Immature natural killer cell (primary cell): ENCODE measurements at regions not wholly inside any gene's neighbourhood (a gene's known extent, or its start where the extent isn't known, plus 50 kb on each side); places are given as distances from the start of the nearest gene placed in this dataset.

Experiments used
- DNase-seq, 3 donors: peaks; one replicate each; pipeline ENCODE4 v3.0.0; 2022; ENCODE audit warnings: mixed read lengths in 1 of 3
- H3K27ac Mint-ChIP-seq, 6 donors: one replicate each; pipeline ENCODE4 v1.8.0; 2020; ENCODE audit warnings: mixed read lengths in 6 of 6, mild to moderate bottlenecking in 5 of 6, inconsistent platforms in 4 of 6, moderate library complexity in 3 of 6
- H3K27me3 Mint-ChIP-seq, 3 donors: one replicate each; pipeline ENCODE4 v1.8.0; 2020 to 2021; ENCODE audit warnings: low read depth in 3 of 3, mild to moderate bottlenecking in 3 of 3, mixed read lengths in 3 of 3, moderate library complexity in 3 of 3, inconsistent platforms in 1 of 3
- H3K36me3 Mint-ChIP-seq, 3 donors: one replicate each; pipeline ENCODE4 v1.8.0; 2020; ENCODE audit warnings: mixed read lengths in 3 of 3, inconsistent platforms in 2 of 3, mild to moderate bottlenecking in 2 of 3
- H3K4me1 Mint-ChIP-seq, 2 donors: one replicate each; pipeline ENCODE4 v1.8.0; 2020; ENCODE audit warnings: inconsistent platforms in 2 of 2, mild to moderate bottlenecking in 2 of 2, mixed read lengths in 2 of 2, moderate library complexity in 1 of 2
- H3K4me3 Mint-ChIP-seq, 5 donors: one replicate each; pipeline ENCODE4 v1.8.0; 2020; ENCODE audit warnings: mild to moderate bottlenecking in 5 of 5, mixed read lengths in 5 of 5, inconsistent platforms in 3 of 5, moderate library complexity in 3 of 5
- H3K9me3 Mint-ChIP-seq, 6 donors: one replicate each; pipeline ENCODE4 v1.8.0; 2020; ENCODE audit warnings: mild to moderate bottlenecking in 6 of 6, mixed read lengths in 6 of 6, inconsistent platforms in 4 of 6, moderate library complexity in 3 of 6

GRCh38 chr1:55580845-55581332 is 365.7 kb upstream of the USP24 start:
- Mint-ChIP-seq H3K4me3 (no peak overlapping the region), H3K36me3 (no peaks in the 10 kb centered on the region), H3K9me3 (no peaks in the 10 kb centered on the region), H3K27me3 (peaks cover 5 to 9% (median 8%) of the 10 kb centered on the region in 3 donors), H3K27ac (no peak overlapping the region), H3K4me1 (no peaks in the 10 kb centered on the region)
- DNase-seq: no peak

- no peak for DNase-seq
- H3K4me1 Mint-ChIP-seq: peaks cover 0 to 3% of the 10 kb centered on the region in 2 donors
- no peak overlapping the region for H3K4me3 Mint-ChIP-seq
- peaks cover 2 to 10% (median 5%) of the 10 kb centered on the region in 3 donors for H3K27me3 Mint-ChIP-seq
- no peak overlapping the region for H3K27ac Mint-ChIP-seq
- H3K9me3 Mint-ChIP-seq: no peaks in the 10 kb centered on the region
- no peaks in the 10 kb centered on the region for H3K36me3 Mint-ChIP-seq
Observed at GRCh38 chr1:55579332-55580001, 364.3 kb upstream of the USP24 start.

- no peaks in the 10 kb centered on the region for H3K36me3 Mint-ChIP-seq
- peaks cover 2 to 10% (median 2%) of the 10 kb centered on the region in 3 donors for H3K27me3 Mint-ChIP-seq
- no peak overlapping the region for H3K27ac Mint-ChIP-seq
Observed at GRCh38 chr1:55578646-55579045, 363.5 kb upstream of the USP24 start.

GRCh38 chr1:55575571-55576279 is 360.6 kb upstream of the USP24 start:
- DNase-seq: no peak
- H3K27me3 Mint-ChIP-seq: peaks cover 2 to 8% (median 2%) of the 10 kb centered on the region in 3 donors
- no peaks in the 10 kb centered on the region for H3K9me3 Mint-ChIP-seq
- H3K4me1 Mint-ChIP-seq: peaks cover 0 to 3% of the 10 kb centered on the region in 2 donors
- no peaks in the 10 kb centered on the region for H3K36me3 Mint-ChIP-seq
- no peak overlapping the region for H3K27ac Mint-ChIP-seq
- H3K4me3 Mint-ChIP-seq: no peak overlapping the region

More at GRCh38 chr1:55578646-55579045, 363.5 kb upstream of the USP24 start:
- no peak for DNase-seq
- H3K9me3 Mint-ChIP-seq: no peaks in the 10 kb centered on the region
- peaks cover 0 to 3% of the 10 kb centered on the region in 2 donors for H3K4me1 Mint-ChIP-seq
- no peak overlapping the region for H3K4me3 Mint-ChIP-seq

GRCh38 chr1:55574691-55575225 is 359.6 kb upstream of the USP24 start:
- no peak overlapping the region for H3K4me3 Mint-ChIP-seq
- peaks cover 2 to 6% (median 3%) of the 10 kb centered on the region in 3 donors for H3K27me3 Mint-ChIP-seq

GRCh38 chr1:55572878-55573734 is 357.9 kb upstream of the USP24 start:
- Mint-ChIP-seq H3K27ac (no peak overlapping the region), H3K4me3 (no peak overlapping the region), H3K36me3 (no peaks in the 10 kb centered on the region), H3K27me3 (peaks cover 2 to 9% (median 2%) of the 10 kb centered on the region in 3 donors), H3K4me1 (peaks cover 0 to 3% of the 10 kb centered on the region in 2 donors), H3K9me3 (peaks cover 0 to 4% (median 0%) of the 10 kb centered on the region in 6 donors)
- DNase-seq: no peak

More at GRCh38 chr1:55574691-55575225, 359.6 kb upstream of the USP24 start:
- H3K27ac Mint-ChIP-seq: no peak overlapping the region
- H3K9me3 Mint-ChIP-seq: no peaks in the 10 kb centered on the region
- H3K36me3 Mint-ChIP-seq: no peaks in the 10 kb centered on the region
- no peak for DNase-seq
- H3K4me1 Mint-ChIP-seq: peaks cover 0 to 3% of the 10 kb centered on the region in 2 donors

GRCh38 chr1:55571767-55572166 is 356.6 kb upstream of the USP24 start:
- no peak for DNase-seq
- Mint-ChIP-seq H3K36me3 (no peaks in the 10 kb centered on the region), H3K4me3 (no peak overlapping the region), H3K27ac (no peak overlapping the region), H3K4me1 (peaks cover 0 to 3% of the 10 kb centered on the region in 2 donors), H3K9me3 (peaks cover 0 to 5% (median 0%) of the 10 kb centered on the region in 6 donors), H3K27me3 (peaks cover 2 to 11% (median 4%) of the 10 kb centered on the region in 3 donors)

GRCh38 chr1:55569417-55569816 is 354.3 kb upstream of the USP24 start:
- H3K4me3 Mint-ChIP-seq: no peak overlapping the region

GRCh38 chr1:55568732-55569131 is 353.6 kb upstream of the USP24 start:
- no peak for DNase-seq
- Mint-ChIP-seq H3K27ac (no peak overlapping the region), H3K36me3 (no peaks in the 10 kb centered on the region), H3K4me1 (no peaks in the 10 kb centered on the region), H3K27me3 (peaks cover 0 to 12% (median 4%) of the 10 kb centered on the region in 3 donors), H3K4me3 (no peak overlapping the region), H3K9me3 (peaks cover 0 to 5% (median 0%) of the 10 kb centered on the region in 6 donors)

More at GRCh38 chr1:55569417-55569816, 354.3 kb upstream of the USP24 start:
- DNase-seq: no peak
- Mint-ChIP-seq H3K36me3 (no peaks in the 10 kb centered on the region), H3K9me3 (peaks cover 0 to 5% (median 0%) of the 10 kb centered on the region in 6 donors), H3K4me1 (no peaks in the 10 kb centered on the region), H3K27ac (no peak overlapping the region), H3K27me3 (peaks cover 0 to 12% (median 4%) of the 10 kb centered on the region in 3 donors)

- Mint-ChIP-seq H3K4me1 (peaks cover 0 to 6% of the 10 kb centered on the region in 2 donors), H3K27ac (no peak overlapping the region), H3K36me3 (no peaks in the 10 kb centered on the region), H3K4me3 (no peak overlapping the region), H3K27me3 (peaks cover 0 to 7% (median 1%) of the 10 kb centered on the region in 3 donors), H3K9me3 (no peaks in the 10 kb centered on the region)
- no peak for DNase-seq
Observed at GRCh38 chr1:55560266-55560665, 345.1 kb upstream of the USP24 start.

- Mint-ChIP-seq H3K27ac (no peak overlapping the region), H3K9me3 (no peaks in the 10 kb centered on the region), H3K4me3 (no peak overlapping the region), H3K36me3 (no peaks in the 10 kb centered on the region), H3K27me3 (peaks cover 0 to 6% (median 1%) of the 10 kb centered on the region in 3 donors), H3K4me1 (peaks cover 0 to 6% of the 10 kb centered on the region in 2 donors)
- DNase-seq: no peak
Observed at GRCh38 chr1:55559842-55560241, 344.7 kb upstream of the USP24 start.

- Mint-ChIP-seq H3K9me3 (no peaks in the 10 kb centered on the region), H3K4me3 (no peak overlapping the region), H3K27ac (no peak overlapping the region), H3K27me3 (peaks cover 0 to 6% (median 1%) of the 10 kb centered on the region in 3 donors), H3K4me1 (peaks cover 0 to 6% of the 10 kb centered on the region in 2 donors), H3K36me3 (no peaks in the 10 kb centered on the region)
- DNase-seq: no peak
Observed at GRCh38 chr1:55559161-55559611, 344.0 kb upstream of the USP24 start.

- Mint-ChIP-seq H3K9me3 (no peaks in the 10 kb centered on the region), H3K4me3 (no peak overlapping the region), H3K27ac (no peak overlapping the region), H3K27me3 (peaks cover 0 to 6% (median 1%) of the 10 kb centered on the region in 3 donors), H3K4me1 (peaks cover 0 to 6% of the 10 kb centered on the region in 2 donors), H3K36me3 (no peaks in the 10 kb centered on the region)
- DNase-seq: no peak
Observed at GRCh38 chr1:55558515-55558914, 343.4 kb upstream of the USP24 start.
